Naive B cell (primary cell): ENCODE measurements at regions not wholly inside any gene's neighbourhood (a gene's known extent, or its start where the extent isn't known, plus 50 kb on each side); places are given as distances from the start of the nearest gene placed in this dataset.

Experiments used
- ATAC-seq, 2 donors: fragments of 150-1000 bp; cut with Tn5 transposase; 2 replicates each; pipeline ENCODE4 v1.10.0; 2021; ENCODE audit warnings: low read depth in 2 of 2, mild to moderate bottlenecking in 2 of 2, moderate library complexity in 2 of 2
- DNase-seq: peaks from one replicate; pipeline ENCODE4 v3.0.0; 2022
- H3K27ac Mint-ChIP-seq, 6 donors: one replicate each; pipeline ENCODE4 v1.8.0; 2020 to 2022; ENCODE audit warnings: mild to moderate bottlenecking in 6 of 6, mixed read lengths in 6 of 6, moderate library complexity in 5 of 6, inconsistent platforms in 2 of 6
- H3K27me3 Mint-ChIP-seq, 3 donors: one replicate each; pipeline ENCODE4 v1.8.0; 2021 to 2022; ENCODE audit warnings: mixed read lengths in 3 of 3, mild to moderate bottlenecking in 1 of 3
- H3K36me3 Mint-ChIP-seq, 2 donors: one replicate each; pipeline ENCODE4 v1.8.0; 2020 to 2022; ENCODE audit warnings: mixed read lengths in 2 of 2, inconsistent platforms in 1 of 2, mild to moderate bottlenecking in 1 of 2
- H3K4me1 Mint-ChIP-seq, 3 donors: one replicate each; pipeline ENCODE4 v1.8.0; 2020 to 2022; ENCODE audit warnings: mixed read lengths in 3 of 3, inconsistent platforms in 1 of 3, mild to moderate bottlenecking in 1 of 3, moderate library complexity in 1 of 3
- H3K4me3 Mint-ChIP-seq, 8 donors: one replicate each; pipeline ENCODE4 v1.8.0; 2020 to 2022; ENCODE audit warnings: mild to moderate bottlenecking in 8 of 8, mixed read lengths in 8 of 8, moderate library complexity in 8 of 8, inconsistent platforms in 2 of 8
- H3K9me3 Mint-ChIP-seq, 7 donors: one replicate each; pipeline ENCODE4 v1.8.0; 2020 to 2022; ENCODE audit warnings: mixed read lengths in 7 of 7, mild to moderate bottlenecking in 5 of 7, inconsistent platforms in 2 of 7, moderate library complexity in 1 of 7

DNA sequence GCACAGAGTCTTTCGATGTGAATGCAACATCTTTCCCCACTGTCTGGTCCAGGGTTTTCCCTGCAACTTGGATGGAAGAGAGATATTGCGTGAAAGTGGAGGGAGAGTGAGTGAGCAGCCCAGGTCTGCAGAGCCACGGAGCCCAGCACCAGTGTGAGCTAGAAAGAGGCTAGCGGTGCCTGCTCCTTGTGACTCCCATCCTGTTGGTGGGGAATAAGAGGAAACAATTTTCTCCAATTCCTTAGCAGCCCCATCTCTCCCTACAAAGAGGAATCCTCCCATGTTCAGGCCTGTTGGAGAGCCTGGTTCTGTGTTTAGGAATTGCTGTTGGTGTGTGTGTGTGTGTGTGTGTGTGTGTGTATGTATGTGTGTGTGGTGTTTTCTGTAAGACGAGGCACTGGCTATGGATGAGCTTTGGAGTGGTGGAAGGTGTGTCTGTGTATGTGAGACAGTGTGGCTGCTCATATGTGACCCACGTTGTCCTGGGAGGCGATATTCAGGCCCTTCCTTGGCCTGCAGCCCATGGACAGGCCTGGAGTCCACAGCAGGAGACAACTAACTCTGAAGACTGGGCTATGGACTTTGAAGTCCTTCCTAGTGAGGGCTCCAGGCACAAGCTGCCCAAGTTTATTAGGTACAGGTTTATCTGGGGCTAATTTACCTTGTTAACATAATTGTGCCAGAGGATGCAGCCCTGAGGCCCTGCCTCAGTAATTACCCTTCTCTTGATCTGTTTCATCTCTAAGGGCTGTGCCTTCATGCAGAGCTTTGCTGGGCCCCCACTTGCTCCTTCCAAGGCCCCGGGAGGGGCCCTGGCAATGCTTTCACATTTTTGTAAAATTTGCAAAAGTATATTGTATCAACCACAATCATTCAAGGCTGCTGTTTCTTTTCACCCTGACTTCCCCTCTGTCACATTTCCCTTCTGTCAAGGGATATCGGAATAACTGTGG is 88.6 kb upstream of the HAAO start:
- Mint-ChIP-seq H3K4me1 (peaks cover 0 to 6% (median 0%) of the 10 kb centered on the region in 3 donors), H3K4me3 (no peak overlapping the region), H3K36me3 (no peaks in the 10 kb centered on the region), H3K27ac (peak overlapping the region in 2 of 6 donors; percentile 37 to 65), H3K9me3 (no peaks in the 10 kb centered on the region), H3K27me3 (no peaks in the 10 kb centered on the region)
- DNase-seq (no peak), ATAC-seq (no peak)

DNA sequence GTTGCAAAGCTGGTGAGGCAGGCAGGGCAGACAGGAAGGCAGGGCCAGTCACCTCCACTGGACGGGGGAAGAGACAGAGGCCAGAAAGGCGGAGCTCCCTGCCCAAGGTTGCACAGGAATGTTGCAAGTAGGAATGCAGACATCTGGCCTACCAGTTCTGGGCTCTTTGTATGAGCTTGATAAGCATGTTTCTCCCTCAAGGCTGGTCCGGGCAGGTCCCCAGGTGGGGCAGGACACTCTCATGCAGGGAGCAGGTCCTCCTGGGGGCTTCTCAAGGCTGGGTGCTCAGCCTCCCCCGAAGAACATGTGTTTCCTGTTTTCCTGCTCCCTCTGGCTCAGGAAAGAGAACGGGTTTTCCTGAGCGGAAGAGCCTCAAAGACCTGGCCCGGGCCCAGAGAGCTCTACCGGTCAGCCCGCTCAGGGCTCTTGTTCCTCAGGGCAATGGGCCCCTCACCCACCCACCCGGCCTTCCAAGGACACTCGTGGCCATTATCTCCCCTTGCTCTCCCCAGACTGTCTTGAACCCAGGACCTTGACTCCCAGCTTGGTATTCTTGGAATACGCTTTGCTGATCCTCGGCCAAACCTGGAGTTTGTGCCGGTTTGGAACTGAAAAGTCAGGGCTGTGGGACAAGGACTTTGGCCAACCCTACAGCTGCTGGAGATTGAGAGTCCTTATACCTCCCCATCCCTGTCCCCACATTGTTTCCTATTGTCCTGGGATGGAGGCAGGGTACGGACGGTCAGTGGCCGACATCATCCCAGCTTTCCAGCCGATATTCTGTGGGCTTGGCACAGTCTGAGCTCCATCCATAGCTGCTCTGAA is 87.7 kb upstream of the HAAO start:
- DNase-seq (no peak), ATAC-seq (no peak)
- Mint-ChIP-seq H3K27ac (peak overlapping the region in 1 of 6 donors; percentile 33), H3K4me3 (no peak overlapping the region), H3K27me3 (no peaks in the 10 kb centered on the region), H3K36me3 (no peaks in the 10 kb centered on the region), H3K4me1 (peaks cover 0 to 6% (median 0%) of the 10 kb centered on the region in 3 donors), H3K9me3 (no peaks in the 10 kb centered on the region)

DNA sequence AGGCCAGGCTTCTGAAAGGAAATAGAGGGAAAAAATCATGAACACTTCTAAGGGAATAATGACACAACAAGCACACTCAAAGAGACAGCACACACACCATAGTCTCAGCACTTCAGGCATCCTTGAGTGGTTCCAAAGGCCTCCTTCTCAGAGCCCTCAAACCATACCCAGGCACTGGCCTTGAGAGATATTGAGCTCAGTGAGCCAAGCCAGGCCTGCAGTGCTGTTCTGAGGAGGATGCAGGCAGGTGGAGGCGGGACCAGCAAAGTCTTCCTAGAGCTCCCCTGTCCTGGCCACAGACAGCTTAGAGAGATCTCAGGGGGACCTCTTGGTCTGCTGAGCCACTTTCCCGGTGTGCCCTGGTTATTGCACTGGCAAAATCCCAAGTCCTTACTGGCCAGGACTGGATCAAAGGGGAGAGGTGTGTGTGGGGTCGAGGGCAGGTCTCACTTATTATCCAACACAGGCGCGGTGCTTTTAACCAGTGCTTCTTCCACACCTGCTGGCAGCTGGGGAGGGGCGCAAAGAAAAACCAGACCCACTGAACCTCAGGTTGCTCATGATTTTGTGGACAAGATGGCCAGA is 86.8 kb upstream of the HAAO start:
- Mint-ChIP-seq H3K4me3 (peak overlapping the region in 1 of 8 donors; percentile 71), H3K27ac (peak overlapping the region in 2 of 6 donors; percentile 27 to 53), H3K36me3 (no peaks in the 10 kb centered on the region), H3K9me3 (no peaks in the 10 kb centered on the region), H3K27me3 (no peaks in the 10 kb centered on the region), H3K4me1 (peaks cover 0 to 6% (median 0%) of the 10 kb centered on the region in 3 donors)
- DNase-seq = no peak
- ATAC-seq = no peak

DNA sequence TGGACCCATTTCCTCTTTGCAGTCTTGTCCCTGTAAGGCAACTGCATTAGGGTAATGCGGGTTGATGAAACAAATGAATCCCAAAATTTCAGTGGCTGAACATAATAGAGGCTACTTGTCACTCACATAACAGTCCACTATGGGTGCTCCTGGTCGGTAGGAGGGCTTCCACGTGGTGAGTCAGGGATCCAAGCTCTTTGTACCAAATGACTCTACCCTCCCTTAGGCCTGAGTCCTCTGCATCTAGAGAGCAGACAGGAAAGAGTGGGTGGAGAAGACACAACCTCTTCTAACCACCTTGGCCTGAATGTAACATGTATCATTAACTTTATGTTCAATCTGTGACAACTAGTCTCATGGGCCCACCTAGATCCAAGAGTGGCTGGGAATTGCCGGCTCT is 86.2 kb upstream of the HAAO start:
- Mint-ChIP-seq H3K9me3 (no peaks in the 10 kb centered on the region), H3K27ac (no peak overlapping the region), H3K4me3 (no peak overlapping the region), H3K36me3 (no peaks in the 10 kb centered on the region), H3K4me1 (peaks cover 0 to 6% (median 0%) of the 10 kb centered on the region in 3 donors), H3K27me3 (no peaks in the 10 kb centered on the region)
- DNase-seq (no peak), ATAC-seq (no peak)

DNA sequence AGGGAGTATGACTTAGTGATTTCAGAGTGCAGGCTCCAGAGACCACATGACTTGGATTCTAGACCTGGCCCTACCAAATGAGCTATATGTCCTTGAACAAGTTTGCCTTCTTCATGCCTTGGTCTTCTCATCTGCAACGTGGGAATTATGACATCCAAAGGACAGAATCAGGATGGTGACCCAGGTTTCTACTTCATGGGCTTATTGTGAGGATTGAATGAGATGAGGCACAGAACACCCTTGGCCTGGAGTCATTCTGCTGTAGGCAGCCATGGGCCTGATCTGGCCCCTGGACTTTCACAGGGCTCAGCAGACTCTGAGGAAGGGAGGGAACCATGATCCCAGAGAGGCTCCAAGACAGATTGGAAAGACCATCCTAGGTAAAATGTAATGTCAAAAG is 85.6 kb upstream of the HAAO start:
- no peaks in the 10 kb centered on the region for H3K27me3 Mint-ChIP-seq
- H3K27ac Mint-ChIP-seq = no peak overlapping the region
- H3K9me3 Mint-ChIP-seq = no peaks in the 10 kb centered on the region
- H3K36me3 Mint-ChIP-seq = no peaks in the 10 kb centered on the region
- DNase-seq = no peak
- no peak for ATAC-seq
- H3K4me1 Mint-ChIP-seq = peaks cover 0 to 6% (median 0%) of the 10 kb centered on the region in 3 donors
- no peak overlapping the region for H3K4me3 Mint-ChIP-seq

DNA sequence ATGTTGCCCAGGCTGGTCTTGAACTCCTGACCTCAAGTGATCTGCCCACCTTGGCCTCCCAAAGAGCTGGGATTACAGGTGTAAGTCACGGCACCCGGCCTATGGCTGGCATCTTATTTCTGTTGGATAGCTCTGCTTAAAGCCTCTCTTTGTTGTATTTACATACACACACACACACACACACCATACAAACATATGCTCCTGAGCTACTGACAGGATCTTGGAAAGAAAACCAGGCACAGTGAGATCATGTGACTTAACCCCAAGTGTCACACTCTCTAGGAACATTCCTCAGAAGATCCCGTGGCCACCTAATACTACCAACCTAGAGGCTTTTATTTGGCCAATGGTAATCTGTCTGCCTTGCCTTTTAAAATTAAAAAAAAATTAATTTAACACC is 85.1 kb upstream of the HAAO start:
- H3K36me3 Mint-ChIP-seq = no peaks in the 10 kb centered on the region
- no peaks in the 10 kb centered on the region for H3K27me3 Mint-ChIP-seq
- ATAC-seq (no peak), DNase-seq (no peak)
- H3K27ac Mint-ChIP-seq = no peak overlapping the region
- peaks cover 0 to 6% (median 0%) of the 10 kb centered on the region in 3 donors for H3K4me1 Mint-ChIP-seq
- no peaks in the 10 kb centered on the region for H3K9me3 Mint-ChIP-seq
- H3K4me3 Mint-ChIP-seq = no peak overlapping the region

DNA sequence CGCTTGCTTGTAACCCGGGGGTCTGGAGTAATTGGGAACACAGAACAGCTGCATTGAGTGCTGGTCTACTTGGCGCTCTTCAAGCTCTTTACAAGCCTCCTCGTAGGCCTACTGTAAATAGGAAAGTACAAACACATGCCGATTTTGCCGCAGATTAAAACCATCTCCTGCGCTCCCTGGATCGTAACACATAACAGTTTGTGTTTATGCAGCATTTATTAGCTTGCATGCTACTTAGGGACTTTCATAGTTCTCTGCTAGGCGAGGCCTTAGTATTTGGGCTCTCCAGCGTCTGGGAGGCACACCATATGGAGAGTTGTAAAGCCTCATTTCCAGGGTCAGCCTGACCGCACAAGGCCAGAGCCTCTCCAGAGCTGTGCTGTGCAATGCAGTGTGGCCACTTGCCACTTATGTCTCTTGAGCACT is 84.0 kb upstream of the HAAO start:
- no peaks in the 10 kb centered on the region for H3K9me3 Mint-ChIP-seq
- ATAC-seq (no peak), DNase-seq (no peak)
- H3K36me3 Mint-ChIP-seq = no peaks in the 10 kb centered on the region
- H3K4me1 Mint-ChIP-seq = peaks cover 0 to 6% (median 0%) of the 10 kb centered on the region in 3 donors
- no peak overlapping the region for H3K4me3 Mint-ChIP-seq
- no peaks in the 10 kb centered on the region for H3K27me3 Mint-ChIP-seq
- peak overlapping the region in 2 of 6 donors; percentile 33 to 66 for H3K27ac Mint-ChIP-seq

DNA sequence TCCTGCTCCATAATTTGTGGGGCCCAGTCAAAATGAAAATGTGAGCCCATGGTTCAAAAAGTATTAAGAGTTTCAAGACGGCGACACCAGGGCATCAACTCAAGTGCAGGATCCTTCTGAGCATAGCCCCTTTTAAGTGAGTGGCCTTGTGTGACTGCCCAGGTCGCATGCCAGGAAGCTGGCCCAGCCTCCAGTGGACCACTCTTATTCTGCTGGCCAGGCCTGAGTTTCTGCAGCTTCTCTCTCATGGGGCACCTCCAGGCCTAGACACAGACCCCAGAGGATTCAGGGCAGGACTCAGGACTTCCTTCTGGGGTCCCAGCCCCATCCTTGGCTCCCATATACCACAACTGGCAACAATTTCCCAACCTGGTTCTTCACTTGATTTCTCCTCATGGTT is 83.5 kb upstream of the HAAO start:
- no peaks in the 10 kb centered on the region for H3K9me3 Mint-ChIP-seq
- no peak for DNase-seq
- H3K27me3 Mint-ChIP-seq = no peaks in the 10 kb centered on the region
- H3K4me1 Mint-ChIP-seq = peaks cover 0 to 6% (median 0%) of the 10 kb centered on the region in 3 donors
- H3K36me3 Mint-ChIP-seq = no peaks in the 10 kb centered on the region
- no peak overlapping the region for H3K4me3 Mint-ChIP-seq
- H3K27ac Mint-ChIP-seq = no peak overlapping the region
- ATAC-seq = no peak

DNA sequence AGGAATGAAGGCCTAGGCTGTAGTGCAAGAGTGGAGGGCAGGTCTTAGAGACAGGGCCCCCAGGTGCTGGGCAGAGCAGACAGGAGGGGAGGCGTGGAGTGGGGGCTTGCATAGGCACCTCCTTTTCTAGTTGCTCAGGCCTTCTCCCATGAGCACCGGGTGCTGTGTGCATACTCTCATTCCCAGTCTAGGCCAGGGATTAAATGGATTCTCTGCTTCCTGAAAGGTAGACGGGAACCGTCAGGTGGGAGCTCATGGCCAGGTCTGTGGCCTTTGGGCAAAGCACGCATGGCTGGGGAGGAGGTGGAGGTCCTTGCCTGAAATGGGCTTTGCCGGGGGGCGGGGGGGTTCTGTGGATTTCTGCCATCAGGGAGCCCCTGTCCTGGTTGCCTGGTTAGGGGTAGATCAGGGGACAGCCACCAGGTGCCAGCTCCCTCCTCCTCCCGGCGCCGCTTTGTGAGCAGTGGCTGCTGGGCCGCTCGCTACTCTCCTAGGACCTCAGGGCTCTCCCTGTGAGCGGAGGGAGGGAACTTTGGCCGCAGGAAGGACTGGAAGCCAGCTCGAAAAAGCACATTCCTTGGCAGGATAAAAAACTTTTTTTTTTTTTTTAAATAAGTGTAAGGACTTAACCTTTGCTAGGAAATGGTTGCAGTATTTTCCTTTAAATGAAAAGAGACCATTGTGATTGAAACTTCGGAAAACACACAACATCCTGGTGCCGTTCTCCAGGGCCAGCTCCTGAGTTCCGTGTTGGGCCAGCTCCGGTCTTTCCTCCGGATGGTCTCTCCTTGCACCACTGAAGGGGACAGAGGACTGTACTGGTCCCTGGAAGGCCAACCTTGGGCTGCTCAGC is 82.8 kb upstream of the HAAO start:
- Mint-ChIP-seq H3K4me1 (peaks cover 0 to 6% (median 0%) of the 10 kb centered on the region in 3 donors), H3K36me3 (no peaks in the 10 kb centered on the region), H3K4me3 (peak overlapping the region in 1 of 8 donors; percentile 35), H3K27ac (peak overlapping the region in 1 of 6 donors; percentile 70), H3K9me3 (no peaks in the 10 kb centered on the region), H3K27me3 (no peaks in the 10 kb centered on the region)
- DNase-seq (no peak), ATAC-seq (no peak)

DNA sequence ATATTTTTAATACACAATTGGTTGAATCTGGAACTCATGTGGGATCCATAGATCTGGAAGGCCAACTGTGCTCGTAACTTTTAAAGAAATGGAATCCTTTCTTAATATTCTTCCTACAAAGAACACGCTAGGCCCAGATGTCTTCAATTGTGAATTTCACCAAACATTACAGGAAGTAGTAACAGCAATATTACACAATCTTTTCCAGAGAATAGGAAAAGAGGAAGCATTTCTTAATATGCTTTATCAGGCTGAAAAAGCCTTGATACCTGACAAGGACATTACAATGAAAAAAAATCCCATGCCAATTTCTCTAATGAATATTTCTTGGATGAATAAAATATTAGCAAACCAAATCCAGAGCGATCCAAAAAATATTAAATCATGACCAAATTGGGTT is 80.3 kb upstream of the HAAO start:
- ATAC-seq = no peak
- no peak overlapping the region for H3K27ac Mint-ChIP-seq
- no peaks in the 10 kb centered on the region for H3K4me1 Mint-ChIP-seq
- peaks cover 0 to 22% of the 10 kb centered on the region in 2 donors for H3K36me3 Mint-ChIP-seq
- H3K9me3 Mint-ChIP-seq = peaks cover 6 to 15% (median 9%) of the 10 kb centered on the region in 7 donors
- no peak for DNase-seq
- H3K27me3 Mint-ChIP-seq = peaks cover 0 to 11% (median 6%) of the 10 kb centered on the region in 3 donors
- H3K4me3 Mint-ChIP-seq = no peak overlapping the region

DNA sequence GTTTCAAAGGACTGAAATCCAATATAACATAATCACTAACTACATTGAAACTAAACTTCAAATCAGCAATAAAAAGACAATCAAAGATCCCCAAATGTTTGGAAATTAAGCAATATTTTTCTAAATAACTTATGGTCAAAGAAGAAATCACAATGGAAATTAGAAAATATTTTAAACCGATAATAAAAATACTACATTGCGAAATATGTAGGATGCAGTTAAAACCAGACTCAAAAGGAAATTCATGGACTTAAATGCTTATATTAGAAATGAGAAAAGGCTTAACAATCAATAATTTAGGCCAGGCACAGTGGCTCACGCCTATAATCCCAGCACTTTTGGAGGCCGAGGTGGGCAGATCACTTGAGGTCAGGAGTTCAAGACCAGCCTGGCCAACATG is 79.0 kb upstream of the HAAO start:
- ATAC-seq (no peak), DNase-seq (no peak)
- Mint-ChIP-seq H3K4me1 (no peaks in the 10 kb centered on the region), H3K9me3 (peaks cover 6 to 15% (median 9%) of the 10 kb centered on the region in 7 donors), H3K27me3 (peaks cover 0 to 11% (median 6%) of the 10 kb centered on the region in 3 donors), H3K36me3 (peaks cover 0 to 25% of the 10 kb centered on the region in 2 donors), H3K4me3 (no peak overlapping the region), H3K27ac (no peak overlapping the region)

DNA sequence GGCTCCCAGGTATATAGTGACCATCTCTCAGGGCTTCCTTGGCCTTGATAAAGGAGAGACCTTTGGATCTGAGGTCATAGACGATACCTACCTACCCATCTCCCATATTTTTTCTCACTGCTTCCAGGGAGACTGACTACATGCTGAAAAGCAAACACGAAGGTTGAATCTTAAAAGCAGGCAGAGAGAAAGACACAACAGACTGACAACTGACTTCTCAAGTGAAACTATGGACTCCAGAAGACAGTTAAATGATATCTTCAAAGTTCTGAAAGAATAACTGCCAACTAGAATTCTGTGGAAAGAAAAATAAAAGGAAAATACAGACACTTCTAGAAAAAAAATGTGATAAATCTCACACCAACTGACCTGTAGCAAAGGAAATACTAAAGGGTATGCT is 76.5 kb upstream of the HAAO start:
- peak overlapping the region in 2 of 6 donors; percentile 13 for H3K27ac Mint-ChIP-seq
- H3K27me3 Mint-ChIP-seq = peaks cover 0 to 11% (median 6%) of the 10 kb centered on the region in 3 donors
- H3K36me3 Mint-ChIP-seq = peaks cover 0 to 25% of the 10 kb centered on the region in 2 donors
- H3K9me3 Mint-ChIP-seq = peaks cover 6 to 15% (median 9%) of the 10 kb centered on the region in 7 donors
- H3K4me3 Mint-ChIP-seq = no peak overlapping the region
- ATAC-seq (no peak), DNase-seq (no peak)
- no peaks in the 10 kb centered on the region for H3K4me1 Mint-ChIP-seq
